ENCODE measurements at regions not wholly inside any gene's neighbourhood (a gene's known extent, or its start where the extent isn't known, plus 50 kb on each side); places are given as distances from the start of the nearest gene placed in this dataset.
"Not testable (repeated sequence)": the region's sequence is repeated elsewhere in the genome, so short reads cannot be mapped to it uniquely, and the experiment has no call there.

DNA sequence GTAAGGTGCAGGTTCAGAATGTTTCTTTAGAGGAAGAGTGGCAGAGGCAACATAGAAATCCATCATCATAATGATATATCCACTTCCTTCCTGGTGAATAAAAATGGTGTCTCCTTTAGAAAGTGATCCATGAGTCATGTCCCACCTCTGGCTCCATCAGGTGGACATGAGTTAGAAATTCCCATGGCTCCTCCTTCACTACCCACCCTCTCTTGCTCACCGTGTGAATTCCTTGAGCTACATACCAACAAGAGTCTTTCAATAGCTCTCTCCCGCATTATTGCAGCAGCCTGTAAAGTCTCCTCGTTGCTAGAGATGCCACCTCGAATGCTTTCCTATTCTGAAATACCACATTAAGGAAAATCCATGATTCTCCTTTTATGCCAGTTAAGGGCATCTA lies 317.6 kb downstream of the LNPK start:
- DNase-seq (ENCODE audit: low read depth): no peak

DNA sequence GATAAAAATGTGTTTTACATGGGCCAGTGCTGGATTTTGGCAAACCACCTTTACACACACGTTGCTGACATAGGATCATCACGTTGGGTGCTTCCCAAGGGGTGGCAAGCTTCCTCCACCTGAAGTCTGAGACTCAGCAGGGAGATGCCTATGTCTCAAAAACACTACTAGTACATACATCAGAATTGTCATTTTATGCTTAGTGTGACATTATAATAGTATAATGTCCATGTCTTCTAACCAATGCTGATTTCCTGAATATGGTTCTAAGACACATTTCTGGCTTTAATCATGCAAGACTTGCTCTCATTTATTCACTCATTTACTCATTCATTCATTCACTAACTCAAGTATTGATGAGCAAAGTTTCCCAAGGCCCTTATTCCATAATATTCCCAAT lies 322.3 kb downstream of the LNPK start:
- DNase-seq (ENCODE audit: low read depth): no peak

DNA sequence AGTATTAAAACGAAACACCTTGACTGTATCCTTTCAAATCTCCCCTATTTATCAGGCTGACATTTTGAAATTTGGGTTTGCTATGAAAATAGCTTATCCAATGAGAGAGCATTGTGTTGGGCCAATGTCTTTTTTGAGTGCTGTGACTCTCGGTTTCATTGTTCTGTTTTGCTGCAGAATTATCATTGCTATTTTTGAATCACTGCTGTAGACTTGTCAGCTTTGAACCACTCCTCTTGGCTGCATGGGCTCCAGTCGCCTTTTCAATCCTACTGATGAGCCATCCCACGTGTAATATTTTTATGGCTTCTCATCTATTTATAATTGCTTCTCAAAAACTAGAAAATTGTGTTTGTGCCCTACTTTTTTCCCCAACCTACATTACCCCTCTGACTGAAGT lies 322.8 kb downstream of the LNPK start:
- DNase-seq (ENCODE audit: low read depth): no peak

DNA sequence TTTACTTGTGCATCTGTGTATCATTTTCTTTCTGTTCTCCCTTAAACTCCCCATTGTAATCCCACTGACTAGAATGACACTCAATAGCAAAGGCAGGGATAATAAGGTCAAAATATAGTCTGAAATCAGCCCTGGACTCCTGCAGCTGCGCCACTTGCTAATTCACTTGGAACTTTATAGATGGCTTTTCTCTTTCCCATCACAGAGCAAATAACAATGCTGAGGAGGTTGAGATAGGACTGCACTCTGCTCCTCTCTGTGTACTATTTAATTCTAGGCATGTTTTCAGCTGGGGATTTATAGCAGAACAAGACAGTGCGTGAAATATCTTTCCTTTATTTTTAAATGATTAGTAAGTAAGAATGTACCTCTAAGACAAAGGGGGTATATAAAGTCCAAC lies 324.2 kb downstream of the LNPK start:
- DNase-seq (ENCODE audit: low read depth): no peak

DNA sequence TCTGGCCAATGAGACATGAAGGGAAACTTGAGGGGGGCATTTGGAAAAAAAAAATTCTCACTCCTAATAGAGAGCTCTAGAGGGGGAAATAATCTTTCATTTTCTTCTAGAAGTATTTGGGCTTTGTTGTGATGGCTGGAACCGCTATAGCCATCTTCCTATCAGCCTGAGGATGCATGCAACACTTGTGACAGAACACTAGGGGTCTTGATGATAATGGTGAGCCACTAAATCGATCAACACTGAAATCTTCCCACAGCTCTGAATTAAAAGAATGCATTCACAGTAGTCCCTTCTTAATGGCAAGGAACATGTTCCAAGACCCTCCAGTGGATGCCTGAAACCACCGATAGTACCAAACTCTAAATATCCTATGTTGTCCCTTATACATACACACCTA lies 325.3 kb downstream of the LNPK start:
- no peak for DNase-seq (ENCODE audit: low read depth)

DNA sequence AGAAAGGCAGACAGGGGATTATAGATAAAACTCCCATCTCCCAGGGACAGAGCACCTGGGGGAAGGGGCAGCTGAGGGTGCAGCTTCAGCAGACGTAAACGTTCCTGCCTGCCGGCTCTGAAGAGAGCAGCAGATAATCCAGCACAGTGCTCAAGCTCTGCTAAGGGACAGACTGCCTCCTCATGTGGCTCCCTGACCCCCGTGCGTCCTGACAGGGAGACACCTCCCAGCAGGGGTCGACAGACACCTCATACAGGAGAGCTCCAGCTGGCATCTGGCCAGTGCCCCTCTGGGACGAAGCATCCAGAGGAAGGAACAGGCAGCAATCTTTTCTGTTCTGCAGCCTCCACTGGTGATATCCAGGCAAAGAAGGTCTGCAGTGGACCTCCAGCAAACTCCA lies 333.3 kb downstream of the LNPK start:
- not testable (repeated sequence) for DNase-seq (ENCODE audit: low read depth)

DNA sequence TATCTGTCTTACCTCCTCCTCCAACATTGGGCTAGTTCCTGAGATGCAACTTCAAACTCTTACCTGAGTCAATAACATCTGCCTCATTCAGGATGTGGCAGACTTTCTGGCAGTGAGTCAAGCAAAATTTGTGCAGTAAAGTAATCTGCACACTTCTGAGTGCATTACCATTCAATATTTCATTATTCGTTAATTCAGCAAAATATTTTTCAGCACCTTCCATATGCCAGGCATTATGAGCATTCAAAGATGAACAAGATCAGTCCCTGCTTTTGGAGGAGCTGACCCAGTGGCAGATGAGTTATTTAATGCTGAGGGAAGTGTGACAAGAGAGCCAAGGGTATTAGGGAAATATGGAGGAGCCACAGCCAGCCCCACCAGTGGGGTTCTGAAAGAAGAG lies 339.7 kb downstream of the LNPK start:
- DNase-seq (ENCODE audit: low read depth): no peak

DNA sequence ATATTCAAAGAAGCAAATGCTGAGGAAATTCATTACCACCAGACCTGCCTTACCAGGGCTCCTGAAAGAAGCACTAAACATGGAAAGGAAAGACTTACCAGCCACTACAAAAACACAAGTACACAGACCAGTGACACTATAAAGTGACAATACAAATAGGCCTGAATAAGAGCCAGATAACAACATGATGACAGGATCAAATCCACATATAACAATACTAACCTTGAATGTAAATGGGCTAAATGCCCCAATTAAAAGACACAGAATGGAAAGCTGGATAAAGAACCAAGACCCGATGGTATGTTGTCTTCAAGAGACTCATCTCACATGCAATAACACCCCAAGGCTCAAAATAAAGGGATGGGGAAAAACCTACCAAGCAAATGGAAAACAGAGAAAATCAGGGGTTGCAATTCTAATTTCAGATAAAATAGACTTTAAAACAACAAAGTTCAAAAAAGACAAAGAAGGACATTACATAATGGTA lies 353.4 kb downstream of the LNPK start:
- DNase-seq (ENCODE audit: low read depth): no peak

DNA sequence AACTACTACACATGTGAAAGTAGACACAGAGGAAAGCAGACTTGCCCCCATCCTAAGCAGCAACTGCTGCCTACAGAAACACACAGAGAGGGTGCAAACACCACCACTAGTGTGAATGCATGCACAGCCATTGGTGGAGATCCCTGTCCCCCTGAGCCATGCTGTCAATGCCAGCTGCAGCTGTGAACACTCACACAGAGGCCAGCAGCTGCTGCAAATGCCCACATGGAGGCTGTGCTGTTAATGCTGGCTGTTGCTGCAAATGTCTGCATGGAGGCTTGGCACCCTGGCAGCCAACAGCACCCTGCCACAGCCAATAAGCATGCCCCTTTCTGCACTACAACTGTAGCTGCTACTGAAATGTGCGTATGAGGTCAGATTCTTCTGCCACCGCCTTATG lies 355.0 kb downstream of the LNPK start:
- no peak for DNase-seq (ENCODE audit: low read depth)

DNA sequence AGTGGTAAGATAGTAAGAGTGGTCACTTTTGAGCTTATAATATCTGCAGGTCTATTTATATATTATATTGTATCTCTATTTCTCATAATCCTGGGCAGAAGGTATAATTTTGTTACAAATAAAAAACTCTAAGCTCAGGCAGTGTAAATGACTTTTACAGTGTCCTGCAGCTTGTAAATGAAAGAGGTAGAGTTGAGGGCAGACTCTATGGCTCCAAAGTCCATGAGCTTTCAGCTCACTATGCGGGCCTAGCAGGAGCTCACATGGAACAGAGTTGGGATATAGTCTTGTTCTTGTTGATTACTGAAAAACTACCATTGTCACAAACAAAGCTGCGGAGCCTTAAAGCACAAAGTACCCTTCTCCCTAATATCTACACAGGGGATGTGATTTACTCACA lies 361.4 kb downstream of the LNPK start:
- no peak for DNase-seq (ENCODE audit: low read depth)

DNA sequence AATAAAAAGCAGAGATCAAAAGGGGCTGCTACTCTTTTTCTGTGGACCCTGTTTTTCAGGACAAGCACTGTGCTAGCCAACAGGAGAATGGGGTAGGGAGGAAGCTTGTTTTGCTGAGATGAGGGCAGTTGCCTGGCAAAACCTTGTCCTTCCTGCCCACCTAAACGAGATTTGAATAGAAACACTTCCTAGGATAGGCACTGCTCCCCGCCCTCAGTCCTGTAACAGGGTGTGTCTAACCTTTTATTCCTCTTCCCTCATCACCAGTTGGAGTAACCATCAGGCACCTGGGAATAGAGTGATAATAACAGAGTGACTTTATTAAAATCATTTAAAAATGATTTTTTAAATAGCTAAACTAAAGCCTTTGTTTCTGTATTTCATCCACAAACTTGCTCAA lies 368.8 kb downstream of the LNPK start:
- DNase-seq (ENCODE audit: low read depth): no peak

DNA sequence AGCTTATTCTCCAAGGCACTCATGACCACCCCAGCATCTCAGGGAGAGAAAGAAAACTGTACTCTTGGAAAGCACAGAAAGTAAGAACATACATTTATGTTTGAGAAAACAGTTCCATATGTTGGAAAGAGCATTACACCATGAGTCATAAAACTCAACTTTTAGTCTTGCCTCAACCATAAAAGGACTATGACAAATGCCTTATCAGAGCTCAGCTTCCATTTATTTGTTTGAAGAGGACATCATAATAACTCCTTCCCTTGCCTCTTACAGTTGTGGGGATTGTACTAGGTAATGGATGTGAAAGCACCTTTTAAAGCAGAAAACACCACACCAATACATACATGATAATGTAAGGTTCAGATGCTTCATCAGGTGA lies 370.8 kb downstream of the LNPK start:
- DNase-seq (ENCODE audit: low read depth): no peak

DNA sequence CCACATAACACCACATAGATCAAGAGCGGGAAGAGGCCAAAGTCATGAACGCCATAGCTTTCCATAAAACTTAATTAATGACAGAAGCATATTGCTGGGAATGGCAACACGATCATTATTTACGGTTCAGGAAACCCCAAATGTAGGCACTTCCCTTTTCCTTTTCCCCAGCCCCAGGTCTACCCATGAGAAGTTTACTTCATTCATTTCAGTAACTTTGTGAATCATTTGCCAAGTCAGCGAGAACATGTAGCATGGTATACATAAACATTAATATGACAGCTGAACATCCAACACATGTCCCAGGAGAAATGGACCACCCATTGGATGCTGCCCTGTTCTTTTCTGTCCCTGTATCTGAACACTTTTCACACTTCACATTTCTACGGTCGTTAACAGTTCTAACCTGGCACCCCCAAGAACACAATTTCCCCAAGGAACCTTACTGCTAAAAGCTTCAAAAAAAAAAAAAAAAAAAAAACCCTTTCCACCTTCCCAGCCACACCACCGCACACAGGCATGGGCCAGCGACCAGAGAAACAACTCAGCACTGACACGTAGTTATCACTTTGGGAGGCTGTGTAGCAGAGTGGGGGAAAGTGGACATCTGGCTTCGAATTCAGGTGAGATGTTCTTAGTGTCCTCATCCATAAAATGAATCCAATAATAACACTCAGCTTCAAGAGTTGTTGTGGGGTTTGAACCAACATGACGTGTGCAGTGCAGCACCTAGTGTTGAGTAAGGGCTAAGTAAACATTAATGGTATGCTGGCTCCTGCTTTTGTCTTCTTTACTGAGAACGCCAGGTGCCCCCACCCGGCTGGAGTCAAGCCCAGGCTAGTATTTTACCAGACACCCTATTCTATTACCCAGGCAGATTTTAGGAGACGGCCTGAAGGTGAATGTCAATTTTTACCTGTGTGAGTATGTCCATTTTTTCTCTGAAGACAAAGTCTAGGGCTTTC lies 371.5 kb downstream of the LNPK start:
- no peak for DNase-seq (ENCODE audit: low read depth)

DNA sequence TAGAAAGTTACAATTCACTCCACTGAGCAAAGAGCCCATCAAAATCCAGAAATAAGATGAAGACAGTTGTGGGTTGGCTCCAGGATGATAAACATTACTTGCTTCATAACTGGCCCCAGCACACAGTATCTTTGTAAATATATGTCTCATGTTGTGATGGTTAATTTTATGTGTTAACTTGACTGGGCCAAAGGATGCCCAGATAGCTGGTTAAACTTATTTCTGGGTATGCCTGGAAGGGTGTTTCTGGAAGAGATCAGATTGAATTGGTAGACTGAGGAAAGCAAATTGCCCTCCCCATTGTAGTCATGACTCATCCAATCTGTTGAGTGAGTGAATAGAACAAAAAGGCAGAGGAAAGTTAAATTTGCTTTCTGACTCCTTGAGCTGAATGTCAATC lies 373.8 kb downstream of the LNPK start:
- no peak for DNase-seq (ENCODE audit: low read depth)

DNA sequence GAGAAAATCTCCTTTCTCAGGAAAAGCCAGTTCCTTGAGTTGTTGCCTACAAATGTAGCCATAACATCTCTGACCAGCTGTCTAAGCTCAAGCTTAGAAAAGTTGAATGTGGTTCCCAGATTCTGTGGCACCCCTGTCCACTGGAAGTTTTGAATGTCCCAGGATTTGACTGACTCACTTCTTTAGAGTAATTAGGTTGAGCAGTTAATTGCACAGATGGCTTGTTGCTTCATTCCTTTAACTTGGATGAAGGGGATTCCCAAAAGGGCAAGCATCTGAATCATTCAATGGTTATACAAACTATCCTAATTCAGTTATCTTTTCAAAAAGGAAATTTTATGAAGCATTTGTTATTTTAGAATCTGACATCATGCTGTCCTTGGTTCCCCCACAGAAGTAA lies 374.7 kb downstream of the LNPK start:
- no peak for DNase-seq (ENCODE audit: low read depth)

DNA sequence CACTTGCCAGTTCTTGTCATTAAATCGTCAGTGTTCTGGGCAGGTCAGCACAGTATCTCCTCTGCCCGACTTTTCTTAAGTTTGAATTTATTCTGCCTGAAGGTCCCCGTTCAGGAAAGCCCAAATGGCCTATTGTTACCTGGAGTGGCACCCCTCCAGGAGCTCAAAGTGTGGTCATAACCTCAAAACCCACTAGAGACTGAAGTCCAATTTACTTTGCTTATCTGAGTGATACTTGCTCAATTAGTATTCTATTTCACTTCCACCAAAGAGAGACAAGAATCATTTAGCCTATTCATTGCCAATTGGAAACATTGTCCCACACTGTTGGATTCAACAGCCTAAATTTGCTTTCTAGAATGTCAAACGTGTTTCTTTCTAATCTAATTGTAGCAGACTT lies 375.3 kb downstream of the LNPK start:
- DNase-seq (ENCODE audit: low read depth): no peak

DNA sequence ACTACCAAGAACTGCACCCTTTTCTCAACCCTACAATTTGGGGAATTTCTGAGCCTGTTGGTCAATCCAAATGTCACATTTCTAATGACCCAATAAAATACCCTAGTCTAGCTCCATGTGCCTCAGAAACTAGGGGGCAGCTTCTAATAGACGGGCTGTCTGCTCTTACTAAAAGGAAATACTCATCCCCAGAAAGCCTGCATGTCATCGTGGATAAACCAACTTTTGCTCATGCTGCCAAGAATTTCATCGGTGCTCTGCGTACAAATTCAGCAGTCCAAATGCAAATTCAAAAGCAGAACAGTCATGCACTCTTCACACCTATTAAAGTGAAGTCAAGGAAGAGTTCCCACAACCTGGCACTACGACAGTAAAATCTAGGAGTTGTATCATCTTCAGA lies 377.3 kb downstream of the LNPK start:
- no peak for DNase-seq (ENCODE audit: low read depth)

DNA sequence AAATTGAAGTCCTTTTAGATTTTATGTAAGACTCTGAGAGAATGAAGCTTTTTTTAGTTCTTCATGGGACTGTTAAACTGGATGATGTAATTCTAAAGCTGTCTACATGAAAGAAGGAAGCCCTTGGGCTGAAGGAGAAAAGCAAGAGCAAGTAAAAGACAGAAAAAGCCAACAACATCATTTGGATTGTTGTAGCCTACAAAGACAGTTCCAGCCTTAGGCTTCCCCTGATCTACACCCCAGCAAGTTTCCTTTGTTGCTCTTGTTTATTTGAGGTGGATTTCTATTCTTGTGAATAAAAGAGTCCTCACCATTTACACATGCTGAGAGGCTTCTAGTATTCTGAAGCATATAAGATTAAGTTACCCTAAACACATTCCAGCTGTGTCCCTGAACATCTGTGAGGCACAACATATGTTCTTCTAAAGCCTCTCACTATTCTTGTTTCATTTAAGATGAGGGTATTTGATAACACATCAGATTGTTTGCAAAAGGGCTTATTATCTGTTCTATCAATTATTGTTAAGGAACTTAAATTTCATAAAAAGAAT lies 377.8 kb downstream of the LNPK start:
- DNase-seq (ENCODE audit: low read depth): no peak

DNA sequence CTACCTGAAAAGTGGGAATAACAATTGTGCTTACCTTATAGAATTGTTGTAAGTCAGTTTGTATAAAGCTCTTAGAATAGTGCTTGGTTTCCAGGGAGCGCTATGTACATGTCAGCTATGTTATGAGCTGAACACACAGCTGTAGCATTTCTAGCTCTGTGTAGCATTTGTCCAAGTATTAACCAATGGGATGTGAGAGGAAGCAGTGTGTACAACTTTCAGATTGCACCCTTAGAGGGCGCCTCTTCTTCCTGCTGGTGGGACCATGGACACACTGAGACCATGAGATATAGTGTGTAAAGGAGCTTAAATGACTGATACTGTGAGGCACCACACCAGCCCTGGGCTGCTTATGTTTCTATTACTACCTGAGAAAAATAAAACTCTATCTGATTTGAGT lies 380.2 kb downstream of the LNPK start:
- DNase-seq (ENCODE audit: low read depth): no peak

DNA sequence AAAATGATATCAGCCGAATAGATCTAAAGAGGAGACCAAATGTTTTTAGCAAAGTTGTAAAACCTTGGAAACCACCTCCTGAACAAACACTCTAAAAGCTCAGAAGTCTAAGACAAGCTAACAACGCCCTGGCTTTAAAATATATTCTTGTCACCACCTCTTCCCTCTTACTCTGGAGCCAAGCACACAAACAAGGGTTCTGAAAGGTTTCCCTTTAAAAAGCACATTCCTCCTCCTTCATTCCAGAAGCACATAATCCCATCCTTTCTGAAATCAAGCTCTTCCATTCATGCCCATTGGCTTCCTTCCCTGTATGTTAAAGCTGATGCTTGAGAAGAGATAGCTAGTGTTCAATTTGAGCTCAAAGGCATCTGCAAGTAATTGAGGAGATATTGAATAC lies 382.0 kb downstream of the LNPK start:
- no peak for DNase-seq (ENCODE audit: low read depth)

DNA sequence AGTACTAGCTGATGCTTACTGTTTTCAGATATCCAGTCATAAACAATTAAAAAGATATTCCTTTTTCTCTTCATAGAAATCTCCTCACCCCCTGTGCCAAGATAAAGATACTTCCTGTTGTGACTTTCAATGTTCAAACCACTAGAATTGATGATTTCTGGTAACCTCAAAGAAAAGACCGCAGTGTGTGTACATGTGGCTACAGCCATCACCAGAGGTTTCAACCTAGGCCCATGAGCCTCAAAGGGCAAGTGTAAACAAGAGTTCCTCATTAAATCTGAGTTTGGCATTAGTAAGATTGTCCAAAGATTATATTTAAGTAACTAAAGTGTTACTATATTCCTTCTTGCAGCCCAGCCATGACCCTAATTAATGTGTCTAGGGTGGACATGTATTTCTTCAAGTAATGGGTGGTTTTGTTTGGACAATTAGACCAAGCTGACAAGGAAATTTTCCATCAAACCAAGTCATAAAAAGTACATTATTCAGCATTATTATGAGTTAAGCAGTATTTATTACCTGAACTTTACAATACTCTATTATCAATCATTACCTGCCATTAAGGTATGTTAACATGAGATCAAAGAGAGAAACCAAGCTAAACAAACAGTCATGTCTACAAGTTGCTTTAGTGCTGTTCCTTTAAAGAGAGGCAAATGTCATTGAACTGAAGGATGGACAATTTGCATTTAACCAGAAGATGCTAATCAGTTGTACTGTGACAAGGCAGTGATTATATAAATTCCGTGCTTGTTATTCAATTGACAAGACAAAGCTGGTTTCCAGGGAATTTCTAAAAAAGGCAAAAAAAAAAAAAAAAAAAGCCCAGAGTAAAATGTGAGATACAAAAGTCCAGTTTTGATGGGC lies 382.7 kb downstream of the LNPK start:
- no peak for DNase-seq (ENCODE audit: low read depth)

DNA sequence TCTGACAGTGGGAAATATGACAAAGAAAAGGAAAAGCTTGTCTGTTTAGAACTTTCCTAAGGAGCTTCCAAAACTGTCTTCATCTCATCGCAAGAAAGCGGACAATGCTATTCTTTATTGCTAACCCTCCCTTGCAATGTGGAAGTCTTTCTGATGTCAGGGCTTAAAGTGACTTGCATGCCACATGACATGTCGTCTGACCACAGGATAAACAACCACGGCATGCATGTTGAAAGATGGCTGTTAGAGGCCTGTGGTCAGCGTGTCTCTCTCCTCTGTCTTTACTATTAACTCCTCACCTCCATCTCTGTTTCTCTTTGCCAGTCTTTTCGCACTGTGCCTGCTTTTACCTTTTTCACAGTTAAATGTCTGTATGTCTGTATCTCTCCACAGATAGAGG lies 389.8 kb downstream of the LNPK start:
- no peak for DNase-seq (ENCODE audit: low read depth)
